ENCODE measurements at regions not wholly inside any gene's neighbourhood (a gene's known extent, or its start where the extent isn't known, plus 50 kb on each side); places are given as distances from the start of the nearest gene placed in this dataset.
"Not testable (repeated sequence)": the region's sequence is repeated elsewhere in the genome, so short reads cannot be mapped to it uniquely, and the experiment has no call there.

GRCh38 chr1:221204055-221204833, 325.0 kb downstream of the HLX start:
- no peak for DNase-seq

DNA sequence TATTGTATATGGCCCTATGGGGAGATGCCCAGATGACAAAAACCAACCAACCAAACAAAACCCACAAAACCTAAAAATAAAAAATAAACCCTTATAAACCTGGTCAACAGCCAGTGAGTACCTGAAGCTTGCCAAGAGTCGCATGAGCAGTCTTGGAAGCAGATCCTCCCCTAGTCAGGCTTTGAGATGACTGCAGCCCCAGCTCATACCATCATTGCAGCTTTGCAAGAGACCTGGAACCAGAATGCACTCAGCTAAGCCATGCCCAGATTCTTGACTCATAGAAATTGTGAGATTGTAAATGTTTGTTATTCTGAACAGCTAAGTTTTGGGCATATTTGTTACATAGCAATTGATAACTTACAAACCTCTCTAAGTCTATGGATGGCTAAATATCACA, 326.8 kb downstream of the HLX start:
- DNase-seq = no peak

DNA sequence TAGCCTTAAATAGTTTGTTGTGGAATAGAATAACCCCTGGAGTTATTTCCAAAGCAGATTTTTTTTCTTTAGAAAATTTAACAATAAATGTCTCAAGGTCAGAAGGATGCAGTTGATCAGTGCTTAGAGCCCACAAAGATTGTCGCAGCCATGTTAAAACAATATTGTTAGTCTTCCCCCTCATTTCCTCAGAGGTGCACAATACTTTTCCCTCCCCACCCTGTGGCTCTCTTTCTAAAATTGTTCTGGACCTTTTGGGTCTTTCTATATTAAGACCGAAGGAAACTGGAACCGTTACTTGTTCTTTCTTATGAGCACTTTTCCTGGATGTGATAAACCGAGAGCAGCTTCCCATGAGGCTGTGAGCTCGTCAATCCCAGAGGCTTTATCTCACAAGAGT, 333.7 kb downstream of the HLX start:
- DNase-seq = no peak

GRCh38 chr1:221217029-221217428, 337.8 kb downstream of the HLX start:
- no peak for DNase-seq

- DNase-seq = no peak
These were observed 344.0 kb downstream of the HLX start for GRCh38 chr1:221223281-221223680.

- DNase-seq = no peak
These were observed 348.2 kb downstream of the HLX start for GRCh38 chr1:221227460-221227859.

DNA sequence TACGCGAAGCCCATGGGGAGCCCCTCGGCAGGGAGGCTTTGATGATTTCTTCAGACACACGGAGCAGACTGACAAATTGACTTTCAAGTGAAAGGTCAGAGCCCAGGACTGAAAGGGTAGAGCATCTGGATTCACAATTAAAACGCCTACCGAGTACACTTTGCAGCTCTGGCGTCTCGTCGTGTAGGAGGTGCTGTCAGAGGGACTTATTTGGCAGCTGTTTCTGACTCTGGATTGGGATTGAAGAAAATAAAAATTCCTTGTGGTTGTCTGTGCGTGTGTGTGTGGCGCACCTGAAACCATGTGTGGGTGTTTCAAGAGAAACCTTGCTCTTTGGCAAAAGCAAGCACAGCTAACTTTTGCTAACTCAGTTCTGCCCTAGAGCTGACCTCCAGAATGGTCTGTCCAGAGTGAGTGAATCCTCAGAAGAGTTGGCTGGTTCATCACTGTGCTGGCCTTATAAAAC, 348.7 kb downstream of the HLX start:
- no peak for DNase-seq

- DNase-seq = no peak
These were observed 349.4 kb downstream of the HLX start for GRCh38 chr1:221228594-221228993.

DNA sequence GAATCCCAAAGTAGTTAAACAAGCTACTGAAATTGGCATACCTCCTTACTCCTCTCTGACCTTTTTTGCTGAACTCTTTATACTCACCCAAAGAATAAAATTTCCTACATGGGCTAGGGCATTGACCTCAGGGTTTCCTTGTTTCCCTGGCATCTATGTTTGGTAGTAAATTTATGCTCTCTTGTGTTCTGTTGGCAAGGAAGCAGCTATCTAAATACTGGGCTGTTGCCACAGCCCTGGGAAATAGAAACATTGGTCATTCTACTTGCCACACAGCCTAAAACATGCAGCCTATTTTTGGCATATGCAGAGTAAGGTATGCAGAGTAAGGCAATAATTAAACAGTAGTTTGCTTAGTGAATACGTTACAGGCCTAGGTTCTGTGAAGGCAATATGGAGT, 351.4 kb downstream of the HLX start:
- no peak for DNase-seq

DNA sequence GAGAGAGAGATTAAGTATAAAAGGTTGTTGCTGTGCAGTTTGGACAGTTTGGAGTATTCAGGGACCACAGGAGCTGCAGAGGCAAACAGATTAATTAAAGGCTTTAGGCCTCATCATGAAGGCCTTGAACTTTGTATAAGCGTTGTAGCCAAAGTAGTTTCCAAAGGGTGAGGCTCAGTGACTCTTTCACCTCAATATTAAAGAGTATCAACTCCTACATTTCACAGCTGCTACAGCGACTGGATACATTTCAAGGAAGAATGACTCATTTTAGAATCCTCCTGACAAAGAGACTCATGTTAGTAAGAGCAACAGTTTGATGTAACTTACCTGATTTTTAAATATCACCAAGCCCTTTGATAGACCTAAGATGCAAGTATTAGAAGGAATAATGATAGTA, 355.5 kb downstream of the HLX start:
- DNase-seq = no peak

GRCh38 chr1:221237587-221237986, 358.3 kb downstream of the HLX start:
- no peak for DNase-seq

GRCh38 chr1:221239181-221239580, 359.9 kb downstream of the HLX start:
- DNase-seq = no peak

DNA sequence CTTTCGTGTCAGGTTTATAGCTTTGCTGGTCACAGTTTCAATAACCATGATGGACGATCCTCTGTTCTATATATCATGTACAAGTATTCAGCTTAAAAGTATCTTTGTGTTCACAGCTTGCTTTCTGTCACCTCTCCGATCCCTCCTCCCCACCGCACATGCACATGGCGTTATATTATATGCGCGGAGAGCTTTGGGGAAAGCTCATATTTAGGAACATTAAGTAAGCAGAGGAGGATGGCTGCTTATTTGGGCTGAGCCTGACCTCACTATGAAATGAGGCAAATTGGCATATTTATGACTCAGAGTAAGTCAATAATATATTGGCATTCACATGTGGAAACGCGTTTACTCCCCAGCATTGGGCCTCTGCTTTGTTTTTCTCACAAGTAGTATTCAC, 360.5 kb downstream of the HLX start:
- DNase-seq = no peak

DNA sequence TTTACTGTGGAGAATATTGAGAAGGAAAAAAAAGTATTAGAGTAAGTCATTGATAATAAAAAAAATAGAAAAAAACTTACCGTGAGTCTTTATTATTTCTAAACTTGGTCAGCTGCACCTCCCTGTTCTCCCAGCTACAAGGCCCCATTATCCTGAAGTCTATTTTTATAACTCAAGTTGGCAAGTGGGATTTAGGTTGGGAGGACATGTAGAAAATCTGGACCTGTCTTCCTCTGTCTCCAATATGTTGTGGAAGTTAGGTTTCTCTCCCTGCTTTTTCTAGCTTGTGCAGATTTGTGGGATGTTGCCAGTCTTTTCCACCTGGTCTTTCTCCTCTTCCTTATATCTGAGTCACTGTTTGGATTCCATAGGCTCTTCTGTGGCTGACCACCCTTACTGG, 361.4 kb downstream of the HLX start:
- DNase-seq = no peak

DNA sequence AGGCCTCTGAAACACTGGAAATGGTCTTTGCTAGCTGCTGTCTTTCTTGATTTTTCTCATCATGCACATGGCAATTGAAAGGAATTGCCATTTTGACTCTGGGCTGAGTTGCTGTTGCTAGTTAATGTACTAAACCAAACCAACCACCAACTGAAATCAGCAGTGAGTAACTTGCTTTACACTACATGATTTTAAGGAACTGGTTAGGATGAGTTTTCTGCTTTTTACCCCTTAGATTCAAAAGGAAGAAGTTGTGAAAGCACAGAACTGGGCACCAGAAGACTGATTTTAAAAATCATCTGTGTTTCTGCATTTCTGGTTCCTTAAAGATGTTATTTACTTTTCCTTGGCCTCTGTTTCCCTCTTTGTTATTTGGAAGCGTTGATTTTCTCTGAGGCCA, 361.9 kb downstream of the HLX start:
- DNase-seq = no peak

- no peak for DNase-seq
These were observed 362.3 kb downstream of the HLX start for GRCh38 chr1:221241592-221241991.

DNA sequence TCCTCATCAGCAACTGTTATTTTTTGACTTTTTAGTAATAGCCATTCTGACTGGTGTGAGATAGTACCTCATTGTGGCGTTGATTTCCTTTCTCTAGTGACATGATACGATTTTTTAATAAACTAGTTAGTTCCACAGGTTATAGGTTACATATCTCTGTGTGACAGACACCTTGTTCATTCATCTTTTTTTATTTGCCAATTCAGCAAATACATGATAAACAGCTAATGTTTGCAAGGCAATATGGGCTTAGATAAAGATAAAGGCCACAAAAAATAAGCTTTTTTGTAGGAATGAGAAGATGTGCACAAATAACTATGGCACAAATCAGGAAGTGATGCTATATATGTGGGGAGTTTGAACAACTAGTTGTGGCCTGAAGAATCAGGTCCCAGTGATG, 366.8 kb downstream of the HLX start:
- no peak for DNase-seq

DNA sequence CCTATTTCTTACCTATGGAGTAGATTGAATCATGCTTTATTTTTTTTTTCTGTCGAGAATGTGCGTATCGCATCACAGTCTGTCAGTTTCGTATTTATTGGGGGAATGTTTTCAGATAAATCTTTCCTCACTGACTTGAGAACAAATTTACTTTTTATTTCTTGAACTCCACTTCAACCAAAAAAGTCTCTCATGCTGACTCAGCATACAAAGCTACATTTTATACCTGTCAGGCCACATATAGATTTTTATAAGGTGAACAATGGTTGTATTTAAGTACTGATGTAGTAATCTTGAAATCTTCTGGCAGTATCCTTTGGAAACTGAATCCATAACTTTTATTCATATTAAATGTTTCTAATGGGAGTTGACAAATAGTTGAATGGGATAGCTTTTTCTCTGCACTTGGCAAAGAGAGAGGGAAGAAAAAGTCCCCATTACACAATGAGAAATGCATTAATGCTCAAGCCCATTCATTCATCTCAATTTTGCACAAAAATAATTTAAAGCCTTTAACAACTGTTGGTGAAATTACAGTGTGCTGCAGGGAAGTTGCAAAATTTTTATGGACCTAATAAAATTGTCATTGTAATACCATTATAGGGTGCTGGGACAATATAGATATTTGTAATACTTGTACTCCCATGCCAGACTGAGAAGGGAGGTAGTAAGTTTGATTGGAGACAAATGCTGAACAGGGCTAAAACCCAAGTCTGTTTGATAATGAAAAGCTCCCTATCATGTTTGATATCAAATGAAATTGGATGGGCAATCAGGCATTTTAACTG, 367.6 kb downstream of the HLX start:
- DNase-seq = no peak

- no peak for DNase-seq
These were observed 372.3 kb downstream of the HLX start for GRCh38 chr1:221251580-221251979.

- DNase-seq = no peak
These were observed 375.6 kb downstream of the HLX start for GRCh38 chr1:221254813-221255212.

- DNase-seq = no peak
These were observed 377.5 kb downstream of the HLX start for GRCh38 chr1:221256773-221257172.

DNA sequence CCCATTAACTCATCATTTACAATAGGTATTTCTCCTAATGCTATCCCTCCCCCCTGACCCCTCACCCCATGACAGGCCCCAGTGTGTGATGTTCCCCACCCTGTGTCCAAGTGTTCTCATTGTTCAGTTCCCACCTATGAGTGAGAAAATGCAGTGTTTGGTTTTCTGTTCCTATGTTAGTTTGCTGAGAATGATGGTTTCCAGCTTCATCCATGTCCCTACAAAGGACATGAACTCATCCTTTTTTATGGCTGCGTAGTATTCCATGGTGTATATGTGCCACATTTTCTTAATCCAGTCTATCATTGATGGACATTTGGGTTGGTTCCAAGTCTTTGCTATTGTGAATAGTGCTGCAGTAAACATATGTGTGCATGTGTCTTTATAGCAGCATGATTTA, 378.3 kb downstream of the HLX start:
- not testable (repeated sequence) for DNase-seq

DNA sequence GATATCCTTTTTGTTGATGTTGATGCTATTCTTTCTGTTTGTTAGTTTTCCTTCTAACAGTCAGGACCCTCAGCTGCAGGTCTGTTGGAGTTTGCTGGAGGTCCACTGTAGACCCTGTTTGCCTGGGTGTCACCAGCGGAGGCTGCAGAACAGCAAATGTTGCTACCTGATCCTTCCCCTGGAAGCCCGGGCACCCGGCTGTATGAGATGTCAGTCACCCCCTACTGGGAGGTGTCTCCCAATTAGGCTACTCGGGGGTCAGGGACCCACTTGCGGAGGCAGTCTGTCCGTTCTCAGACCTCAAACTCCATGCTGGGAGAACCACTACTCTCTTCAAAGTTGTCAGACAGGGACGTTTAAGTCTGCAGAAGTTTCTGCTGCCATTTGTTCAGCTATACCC, 383.4 kb downstream of the HLX start:
- not testable (repeated sequence) for DNase-seq

All from hematopoietic multipotent progenitor cell treated with erythropoietin and hydrocortisone succinate and interleukin-3 and kit ligand, for 8 days (in vitro differentiated cells).